ENCODE measurements at regions not wholly inside any gene's neighbourhood (a gene's known extent, or its start where the extent isn't known, plus 50 kb on each side); places are given as distances from the start of the nearest gene placed in this dataset.

DNA sequence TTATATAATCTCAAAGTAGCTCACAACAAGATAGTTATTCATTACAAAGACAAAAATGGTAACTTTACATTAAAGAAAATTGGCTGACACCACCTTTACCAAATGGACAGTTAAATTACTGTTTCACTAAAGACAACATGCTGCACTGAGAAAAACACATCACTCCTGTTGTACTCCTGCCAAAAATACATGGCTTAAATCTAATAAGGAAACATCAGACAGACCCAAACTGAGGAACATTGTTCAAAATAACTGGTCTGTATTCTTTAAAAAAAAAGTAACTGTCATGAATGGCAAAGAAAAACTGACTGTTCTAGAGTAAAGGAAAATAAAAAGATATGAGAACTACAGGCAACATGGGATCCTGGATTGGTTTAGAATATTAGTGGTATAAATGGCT is 151.3 kb upstream of the DCN start:
- no peak for DNase-seq

DNA sequence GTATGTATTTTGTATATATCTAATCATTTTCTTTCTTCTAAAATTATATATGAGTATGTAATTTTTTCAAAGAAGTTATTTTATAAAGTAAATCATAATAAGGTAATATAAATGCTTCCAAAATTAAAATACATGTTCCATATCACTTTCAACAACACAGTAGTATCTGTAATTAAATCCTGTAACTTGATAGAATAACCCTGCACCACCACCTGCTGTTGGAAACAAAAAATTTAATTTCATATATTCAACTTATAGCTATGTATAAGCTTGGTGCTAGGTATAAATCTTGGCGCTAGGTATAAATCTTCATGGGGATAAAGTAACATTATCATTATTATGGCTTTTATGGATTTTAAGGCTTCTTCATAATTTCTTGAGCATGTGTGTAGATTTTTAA is 149.7 kb upstream of the DCN start:
- no peak for DNase-seq

DNA sequence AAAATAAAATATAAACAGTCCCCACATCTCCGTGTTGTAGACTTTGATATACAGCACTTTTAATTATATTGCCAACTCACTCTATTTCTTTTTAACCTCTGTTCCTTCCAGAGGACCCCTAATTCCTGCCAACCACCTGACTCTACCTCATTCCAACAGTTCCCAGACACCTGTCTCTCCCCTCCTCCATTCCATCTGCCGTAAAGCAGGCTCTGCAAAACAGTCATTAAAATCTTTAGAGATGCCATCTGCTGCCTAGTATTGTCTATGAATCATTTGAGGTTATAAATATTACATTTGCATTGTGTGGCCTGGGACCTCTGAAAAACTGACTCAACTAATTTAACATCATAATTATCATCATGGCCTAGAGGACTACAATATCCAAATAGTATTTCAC is 148.8 kb upstream of the DCN start:
- DNase-seq = no peak

DNA sequence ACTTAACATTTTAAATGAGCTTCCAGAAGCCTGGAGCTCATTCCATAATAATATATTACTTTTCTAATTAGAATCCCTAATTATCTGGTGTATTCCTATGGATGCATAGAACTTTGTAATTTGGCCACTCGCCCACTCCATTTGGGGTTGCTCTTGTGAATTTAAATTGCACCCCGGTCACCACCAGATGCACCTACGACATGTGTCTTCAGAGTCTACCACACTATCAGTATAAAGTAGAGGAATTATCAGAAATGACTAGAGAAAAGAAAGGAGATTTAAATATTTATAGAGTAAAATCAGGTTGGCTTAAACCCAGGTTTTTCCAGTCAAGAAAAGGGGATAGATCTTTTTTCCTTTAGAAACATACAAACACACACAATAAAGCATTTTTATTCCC is 145.8 kb upstream of the DCN start:
- DNase-seq = no peak

DNA sequence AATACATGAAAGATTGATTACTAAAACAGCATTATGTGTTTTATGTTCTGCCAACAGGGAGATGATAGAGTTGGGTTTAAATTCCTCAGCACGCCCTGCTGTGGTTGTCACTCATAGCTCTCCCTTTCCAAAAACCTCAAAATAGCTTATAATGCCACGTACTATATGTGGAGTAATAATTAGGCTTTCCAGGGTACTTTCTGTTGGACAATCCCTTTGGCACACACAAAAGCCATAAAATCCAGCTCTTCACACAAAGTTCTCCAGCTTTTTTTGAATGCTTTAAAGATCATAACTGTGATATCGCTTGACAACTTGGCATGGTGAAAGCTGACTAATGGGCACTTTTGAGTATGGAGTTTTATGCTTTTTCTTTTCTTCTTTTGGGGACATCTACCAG is 145.3 kb upstream of the DCN start:
- DNase-seq = peak; percentile 54

DNA sequence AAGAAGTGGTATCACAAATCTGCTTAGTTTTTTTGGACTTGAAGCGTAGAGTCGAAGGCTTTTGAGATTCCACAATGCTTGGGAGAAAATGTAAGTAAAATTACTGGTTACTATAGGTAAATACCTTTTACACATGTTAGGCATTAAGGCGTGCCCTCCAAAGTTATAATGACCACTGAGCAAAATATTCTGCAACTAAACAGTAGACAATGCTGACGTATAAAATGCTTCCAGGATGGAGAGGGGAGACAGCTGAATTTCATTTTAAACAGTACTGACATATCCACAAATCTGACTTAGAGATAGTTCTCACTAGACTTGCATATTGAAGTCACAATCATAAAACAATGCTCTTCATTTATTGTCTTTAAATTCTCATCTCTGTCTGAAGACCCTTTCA is 144.5 kb upstream of the DCN start:
- no peak for DNase-seq

DNA sequence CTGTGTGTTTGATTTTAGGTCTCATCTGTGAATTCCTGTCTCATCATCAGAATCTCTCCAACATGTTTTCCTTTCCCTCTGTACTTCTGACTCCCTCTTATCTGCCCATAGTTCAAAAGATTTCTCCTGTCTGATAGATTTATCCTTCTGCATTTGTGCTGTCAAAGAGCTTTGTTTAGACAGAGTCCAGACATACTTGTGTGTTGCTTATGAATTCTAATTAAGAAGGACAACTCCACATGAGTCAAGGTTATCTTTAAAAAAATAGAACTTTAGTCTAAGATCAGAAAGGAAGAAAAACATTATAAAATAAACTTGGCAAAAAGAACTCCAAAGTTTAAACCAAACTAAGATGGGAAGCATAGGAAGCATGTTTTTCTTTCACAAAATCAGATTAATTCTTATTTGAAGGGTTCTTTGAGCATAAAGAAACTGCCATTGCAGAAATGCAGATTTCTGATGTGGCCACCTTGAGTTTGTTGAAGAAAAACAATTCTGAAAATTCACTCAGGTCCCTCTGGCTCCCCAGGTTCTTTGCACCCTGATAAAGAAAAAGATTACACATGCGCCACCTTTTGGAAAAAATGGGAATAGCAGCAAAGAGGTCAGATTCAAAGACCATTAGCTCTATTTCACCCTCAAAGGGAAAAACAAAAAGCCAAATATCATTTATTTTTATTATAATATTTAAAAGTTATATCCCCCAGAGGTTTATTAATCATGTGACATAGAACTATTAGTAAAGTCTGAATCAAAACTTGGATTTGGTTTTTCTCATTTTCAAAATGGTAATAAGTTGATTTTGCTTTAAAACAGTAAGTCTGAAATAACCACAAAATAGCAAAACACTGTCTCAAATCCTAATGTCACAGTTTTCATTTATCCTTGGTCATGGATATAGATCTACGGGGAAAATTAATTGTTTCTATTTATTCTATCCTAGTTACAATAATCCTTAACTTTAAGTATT is 143.7 kb upstream of the DCN start:
- DNase-seq = peak; percentile 55

DNA sequence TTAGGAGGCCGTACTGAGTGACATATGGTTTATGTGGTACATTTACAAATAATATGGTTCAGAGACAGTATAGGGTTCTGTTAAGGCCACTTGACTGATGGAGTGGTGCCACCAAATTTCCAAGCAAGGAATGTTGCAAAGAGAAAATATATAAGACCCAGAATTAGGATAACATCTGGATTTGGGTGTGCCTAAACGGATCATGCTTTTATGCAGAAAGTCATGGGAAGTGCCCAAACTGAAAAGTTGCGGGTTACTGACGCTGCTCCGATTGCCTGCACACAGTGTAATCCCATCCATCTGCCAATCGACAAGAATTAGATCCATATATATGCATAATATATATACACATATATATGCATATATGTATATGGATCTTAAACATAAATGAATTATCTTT is 138.4 kb upstream of the DCN start:
- DNase-seq = no peak

DNA sequence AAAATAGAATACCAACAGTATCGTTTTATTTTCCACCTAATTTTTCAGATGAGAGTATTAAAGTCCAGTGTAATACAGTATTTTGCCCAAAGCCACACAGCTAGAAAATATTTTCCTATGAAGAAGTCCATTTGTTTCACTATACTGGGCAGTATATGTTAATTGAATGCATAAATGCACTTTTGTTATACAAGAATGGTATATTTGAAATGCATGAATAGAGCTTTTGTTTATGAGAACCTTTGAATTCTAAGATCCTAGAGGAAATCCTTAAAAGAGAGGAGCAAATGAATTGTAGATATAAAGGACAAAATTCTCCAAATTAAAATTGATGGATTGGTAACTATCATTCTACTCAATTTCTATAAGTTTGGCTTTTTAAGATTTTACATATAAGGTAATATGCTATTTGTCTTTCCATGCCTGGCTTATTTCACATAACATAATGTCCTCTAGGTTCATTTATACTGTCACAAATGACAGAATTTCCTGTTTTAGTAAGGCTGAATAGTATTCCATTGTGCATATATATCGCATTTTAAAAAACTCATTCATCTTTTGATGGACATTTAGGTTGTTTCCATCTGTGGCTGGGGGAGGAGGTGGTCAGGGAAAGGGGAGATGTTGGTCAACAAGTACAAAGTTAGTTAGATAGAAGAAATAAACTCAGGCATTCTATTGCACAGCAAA is 136.6 kb upstream of the DCN start:
- DNase-seq = no peak

DNA sequence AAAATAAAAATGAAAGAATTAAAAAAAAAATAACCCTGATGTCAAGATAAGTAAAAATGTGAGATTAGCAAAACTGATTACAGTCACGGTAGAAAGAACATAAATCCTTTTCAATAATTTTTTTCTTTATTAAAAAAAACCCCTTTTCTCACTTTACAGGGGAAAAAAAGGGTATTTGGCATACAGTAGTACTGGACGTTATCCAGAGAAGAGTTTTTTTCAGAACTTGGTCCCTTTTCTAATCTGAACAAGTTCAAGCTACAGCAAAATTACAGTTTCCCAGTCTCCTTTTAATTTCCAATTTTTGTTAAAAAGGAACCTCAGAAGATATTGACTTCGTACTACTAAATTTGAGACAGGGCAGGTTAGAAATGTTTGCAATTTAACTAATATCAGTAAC is 134.7 kb upstream of the DCN start:
- no peak for DNase-seq

DNA sequence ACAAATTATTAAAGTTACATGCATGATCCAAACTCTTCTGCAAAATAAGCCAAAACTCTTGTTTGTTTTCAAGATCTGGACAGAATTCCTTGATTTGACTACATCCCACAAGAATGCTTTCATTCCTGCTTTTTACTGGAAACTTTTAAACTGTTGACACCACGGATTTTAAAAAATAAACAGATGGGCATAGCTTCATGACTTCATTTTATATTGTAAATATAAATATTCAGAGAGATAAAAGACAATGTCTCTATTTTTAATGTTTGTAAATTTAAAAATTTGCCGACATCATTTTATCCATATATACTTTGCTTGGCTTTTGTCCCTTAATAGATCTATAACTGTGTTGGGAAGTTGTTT is 134.3 kb upstream of the DCN start:
- no peak for DNase-seq

DNA sequence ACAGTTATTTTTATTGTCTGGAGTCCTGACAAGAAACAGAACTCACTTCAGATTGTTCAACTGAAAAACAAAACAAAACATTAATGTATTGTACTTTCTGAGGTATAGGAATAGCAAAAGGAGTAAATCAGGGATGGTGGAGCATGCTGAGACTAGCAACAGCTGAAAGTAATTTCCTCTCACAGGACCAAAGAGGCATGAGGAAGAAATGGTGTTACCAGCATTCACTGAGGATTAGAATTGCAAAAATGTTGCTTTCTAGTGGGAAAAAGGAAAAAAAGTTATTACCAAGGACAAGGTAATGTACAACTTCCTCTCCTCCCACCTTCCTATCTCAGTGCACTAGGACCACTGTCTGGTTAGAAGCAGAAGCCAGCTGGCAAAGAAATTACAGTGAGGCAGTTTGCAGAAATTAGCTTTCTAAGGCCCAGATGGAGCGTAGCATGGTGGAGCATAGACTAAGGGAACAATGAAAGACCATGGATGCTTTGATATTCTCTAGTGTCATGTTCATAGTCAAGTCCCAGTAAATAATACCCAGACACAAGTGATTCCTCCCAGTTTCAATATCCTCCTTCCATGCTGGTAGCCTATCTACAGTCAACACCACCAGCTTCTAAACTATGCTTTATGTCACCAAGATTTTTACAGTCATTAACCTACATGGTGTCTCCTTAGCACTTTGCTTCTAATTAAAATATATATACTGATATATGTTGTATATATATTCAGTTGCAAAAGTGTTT is 133.7 kb upstream of the DCN start:
- no peak for DNase-seq

DNA sequence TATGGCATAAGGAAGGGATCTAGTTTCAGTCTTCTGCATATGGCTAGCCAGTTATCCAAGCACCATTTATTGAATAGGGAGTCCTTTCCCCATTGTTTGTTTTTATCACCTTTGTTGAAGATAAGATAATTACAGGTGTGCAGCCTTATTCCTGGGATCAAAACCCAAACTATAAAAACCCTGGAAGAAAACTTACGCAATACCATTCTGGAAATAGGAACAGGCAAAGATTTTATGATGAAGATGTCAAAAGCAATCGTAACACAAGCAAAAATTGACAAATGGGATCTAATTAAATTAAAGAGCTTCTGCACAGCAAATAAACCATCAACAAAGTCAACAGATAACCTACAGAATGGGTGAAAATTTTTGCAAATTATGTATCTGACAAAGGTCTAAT is 128.5 kb upstream of the DCN start:
- DNase-seq = no peak

DNA sequence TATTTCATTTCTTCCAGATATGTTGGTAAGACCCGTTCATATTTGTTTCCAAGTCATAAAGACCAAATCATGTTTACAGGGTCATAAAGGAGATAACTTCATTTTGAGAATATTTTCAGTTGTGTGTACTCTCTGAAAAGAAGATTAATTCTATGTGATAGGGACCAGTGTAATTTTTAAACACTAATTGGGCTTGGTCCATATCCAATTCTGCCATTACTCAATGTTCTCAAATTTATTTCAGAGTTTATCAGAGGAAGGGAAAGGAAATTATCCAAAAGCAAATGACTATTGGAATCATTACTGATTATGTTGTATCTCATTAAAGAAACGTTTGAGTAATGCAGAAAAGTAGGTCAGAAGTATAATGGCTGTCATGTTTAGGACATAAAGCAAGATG is 126.8 kb upstream of the DCN start:
- no peak for DNase-seq

DNA sequence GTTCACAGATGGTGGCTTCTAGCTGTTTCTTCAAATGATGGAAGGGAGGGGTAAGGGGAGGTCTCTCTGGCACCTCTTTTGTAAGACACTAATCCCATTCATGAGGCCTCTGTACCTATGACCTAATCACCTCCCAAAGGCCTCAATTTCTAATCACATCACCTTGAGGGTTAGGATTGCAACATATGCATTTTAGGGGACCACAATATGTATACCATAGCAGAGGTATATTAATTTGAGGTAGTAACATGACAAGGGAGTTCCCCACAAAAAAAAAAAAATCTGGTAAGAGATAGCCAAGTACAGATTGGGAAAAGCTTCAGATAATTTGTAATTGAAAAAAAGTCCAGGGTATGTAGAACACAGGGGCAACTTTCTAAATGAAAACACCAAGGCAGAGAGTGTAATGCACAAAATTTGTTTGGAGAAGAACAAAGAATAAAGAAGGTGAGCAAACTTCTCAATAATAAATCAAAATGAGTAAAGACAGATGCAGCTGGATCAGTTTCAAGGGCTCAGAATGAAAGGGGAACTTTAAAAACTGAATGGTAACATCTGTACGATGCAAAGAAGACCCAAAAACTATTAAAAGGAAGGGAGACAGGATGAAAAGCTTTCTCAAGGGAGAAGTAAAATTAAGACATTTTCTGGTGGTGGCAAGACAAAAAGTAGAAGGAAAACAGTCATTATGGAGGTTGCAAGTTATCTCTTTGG is 125.5 kb upstream of the DCN start:
- DNase-seq = no peak

DNA sequence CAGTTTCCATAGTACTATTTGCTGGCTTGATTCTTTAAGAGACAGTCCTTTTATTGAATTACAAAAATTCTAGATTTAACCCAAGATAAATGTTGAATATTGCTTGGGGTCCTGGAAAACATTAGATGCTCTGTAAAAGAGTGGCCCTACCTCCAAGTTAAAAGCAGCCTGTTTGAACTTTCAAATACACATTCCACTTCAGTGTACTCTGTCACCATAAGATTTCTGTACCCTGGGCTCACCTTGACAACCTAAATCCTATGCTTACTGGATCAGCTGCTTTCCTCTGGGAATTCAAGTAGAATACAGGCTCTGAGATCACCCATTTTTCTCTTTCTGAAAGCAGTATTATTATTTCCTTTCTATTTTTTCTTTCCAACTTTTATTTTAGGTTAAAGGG is 107.7 kb upstream of the DCN start:
- no peak for DNase-seq

DNA sequence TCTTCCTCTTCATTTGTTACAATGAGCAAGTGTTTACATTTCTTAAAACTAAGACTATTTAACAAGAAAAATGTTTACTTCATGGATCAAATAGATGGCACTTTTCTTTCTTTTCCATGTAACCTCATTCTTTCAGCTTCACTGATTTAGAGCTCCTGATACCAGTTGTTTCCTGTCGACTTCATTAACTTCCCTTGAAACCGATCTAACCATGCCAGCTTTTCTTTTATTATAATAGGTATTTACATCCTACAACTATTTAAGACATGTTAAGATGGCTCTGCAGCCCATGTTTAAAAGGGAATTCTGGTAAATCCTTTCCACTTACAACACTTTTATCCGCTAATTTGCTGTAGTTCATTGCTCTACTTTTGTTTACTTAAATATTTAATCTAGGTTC is 107.3 kb upstream of the DCN start:
- DNase-seq = no peak

DNA sequence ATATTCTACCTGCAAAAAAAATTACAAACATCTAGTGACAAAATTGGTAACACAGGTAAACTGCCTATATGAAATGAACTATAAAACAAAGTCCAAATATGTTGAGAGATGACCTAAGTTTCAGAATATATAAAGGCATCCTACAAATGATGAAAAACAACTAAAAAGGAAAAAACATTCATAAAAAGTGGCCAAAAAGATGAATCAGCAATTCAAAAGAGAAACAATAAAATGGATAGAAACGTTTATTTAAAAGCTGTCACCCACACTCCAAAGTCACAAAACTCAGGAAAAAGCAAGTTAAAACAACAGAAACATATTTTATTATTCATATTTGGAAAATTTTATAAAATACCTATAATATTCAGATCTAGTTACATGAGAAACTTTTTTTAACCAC is 106.5 kb upstream of the DCN start:
- DNase-seq = no peak

DNA sequence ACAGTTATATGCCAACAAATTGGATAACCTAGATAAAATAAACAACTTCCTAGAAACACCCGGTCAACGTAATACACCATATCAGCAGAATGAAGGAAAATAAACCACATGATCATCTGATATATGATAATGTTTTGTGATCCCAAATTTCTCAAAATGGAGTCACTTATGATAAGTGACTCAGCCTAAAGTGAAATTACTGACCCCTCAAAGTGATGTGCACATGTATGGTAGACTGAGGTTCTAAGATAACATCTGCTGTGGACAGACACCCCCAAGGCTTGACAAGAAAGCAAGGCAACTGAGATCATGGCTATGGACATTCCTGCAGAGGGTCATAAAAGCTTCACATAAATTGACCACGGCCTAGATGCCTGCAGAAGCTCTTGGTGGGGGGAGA is 105.1 kb upstream of the DCN start:
- DNase-seq = no peak

DNA sequence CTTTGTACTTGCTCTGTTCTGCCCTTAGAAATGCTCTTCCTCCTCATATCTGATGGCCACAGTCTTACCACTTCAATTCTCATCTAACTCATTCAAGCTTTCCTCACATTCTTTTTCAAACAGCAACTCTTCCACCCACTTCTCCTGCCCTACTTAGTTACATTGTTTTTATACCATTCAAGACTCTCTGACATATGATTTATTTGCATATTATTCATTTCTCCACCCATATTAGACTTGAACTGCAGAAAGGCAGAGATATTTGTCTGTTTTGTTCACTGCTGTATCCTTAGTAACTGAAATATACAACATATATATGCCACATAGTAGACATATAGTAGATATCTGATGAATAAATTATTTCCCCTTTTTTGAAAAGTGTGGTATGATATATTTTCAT is 95.5 kb upstream of the DCN start:
- DNase-seq = no peak

DNA sequence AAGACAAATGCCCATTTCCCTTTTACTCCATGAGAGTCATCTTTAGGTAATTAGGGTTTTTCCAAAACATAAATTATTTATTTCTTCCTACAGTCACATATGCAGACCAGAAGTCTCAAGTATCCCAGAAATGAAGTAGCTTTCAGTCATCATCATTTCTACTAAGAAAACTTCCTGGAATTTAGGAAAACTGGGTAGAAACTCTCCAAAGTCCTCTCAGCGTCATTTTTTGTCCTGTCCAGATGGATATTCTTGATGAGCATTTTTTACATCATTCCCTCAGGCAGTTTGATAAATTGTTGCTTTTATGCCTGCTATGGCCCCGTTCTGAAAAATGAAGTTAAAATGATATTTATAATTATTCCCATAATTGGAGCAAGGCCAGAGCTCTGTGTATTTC is 93.9 kb upstream of the DCN start:
- DNase-seq = no peak

DNA sequence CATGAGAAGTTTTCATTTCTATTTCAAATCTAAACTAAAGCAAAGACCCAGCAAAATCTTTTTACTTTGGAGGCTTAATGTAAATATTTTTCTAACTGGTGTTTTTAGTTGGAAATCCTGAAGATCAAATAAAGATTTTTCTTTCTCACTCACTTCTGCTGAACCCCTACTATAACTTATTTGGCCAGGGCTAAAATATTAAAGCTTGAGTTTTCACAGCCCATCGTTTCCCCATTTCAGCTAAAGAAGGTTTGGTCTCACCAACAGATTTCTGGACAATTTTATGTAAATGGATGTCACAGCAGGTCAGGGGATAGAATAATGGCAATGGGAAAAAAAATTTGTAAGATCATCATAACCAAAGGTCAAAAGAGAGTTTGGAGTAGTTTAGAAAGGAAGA is 92.7 kb upstream of the DCN start:
- no peak for DNase-seq

DNA sequence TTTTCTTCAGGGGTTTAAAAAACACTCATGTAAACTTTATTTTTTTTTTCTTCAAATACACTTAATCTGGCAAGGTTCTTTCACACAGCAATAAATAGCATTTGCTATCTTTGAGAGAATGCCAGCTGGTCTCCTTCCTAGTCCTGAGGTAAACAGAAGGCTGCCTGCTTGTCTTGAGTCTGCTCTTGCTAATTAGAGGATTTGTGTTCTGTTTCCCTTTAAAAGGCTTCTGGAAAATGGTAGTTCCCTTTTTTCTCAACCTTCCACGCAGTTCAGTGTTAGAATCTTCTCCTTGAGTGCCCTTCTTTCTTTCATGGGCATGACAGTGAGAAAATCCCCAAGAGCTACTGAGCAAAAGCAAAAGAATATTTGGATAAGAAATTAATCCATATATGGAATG is 92.3 kb upstream of the DCN start:
- DNase-seq = peak; percentile 44
